ENCODE measurements at regions not wholly inside any gene's neighbourhood (a gene's known extent, or its start where the extent isn't known, plus 50 kb on each side); places are given as distances from the start of the nearest gene placed in this dataset.

GRCh38 chr2:20556756-20557155 lies 94.1 kb downstream of the HS1BP3 start:
- no peak for TF ChIP-seq CTCF (IDR thresholded peaks at IDR 0.05)
- intact Hi-C loops (cut with micrococcal nuclease) = no loop called here

GRCh38 chr2:20557226-20557625 lies 93.7 kb downstream of the HS1BP3 start:
- H3K4me3 ChIP-seq (replicated peaks in 1 of 3; ENCODE audit: low read depth in 2 of 3, low read length in 3 of 3) = no peak overlapping the region
- no peaks in the 10 kb centered on the region for H3K79me2 ChIP-seq (ENCODE audit: insufficient read depth, low read length)
- peaks cover 7 to 8% (median 8%) of the 10 kb centered on the region in 3 donors for H3K27me3 Mint-ChIP-seq (ENCODE audit: low read depth in 3 of 3)
- no peak overlapping the region for H3K27ac ChIP-seq (ENCODE audit: low read depth in 1 of 2, low read length in 2 of 2)
- H3K4me3 Mint-ChIP-seq = peak overlapping the region in 1 of 2 donors; percentile 21
- H3K9me3 ChIP-seq (replicated peaks in 1 of 2; ENCODE audit: control insufficient read depth in 1 of 2, insufficient read depth in 1 of 2, low read length in 2 of 2) = no peaks in the 10 kb centered on the region
- peaks cover 0 to 2% (median 0%) of the 10 kb centered on the region in 7 donors for H3K9me3 Mint-ChIP-seq
- H3K4me2 ChIP-seq (replicated peaks; ENCODE audit: extremely low read depth, low read length, poor library complexity, severe bottlenecking) = no peak overlapping the region
- no peaks in the 10 kb centered on the region for H3K4me1 ChIP-seq (ENCODE audit: control insufficient read depth in 1 of 2, insufficient read depth in 2 of 2, low read length in 2 of 2)
- no peaks in the 10 kb centered on the region for H3K36me3 Mint-ChIP-seq
- intact Hi-C loops (cut with micrococcal nuclease) = no loop called here
- H3K36me3 ChIP-seq (replicated peaks in 1 of 2; ENCODE audit: control insufficient read depth in 1 of 2, insufficient read depth in 2 of 2, low read length in 2 of 2) = no peaks in the 10 kb centered on the region
- no peak overlapping the region for H2AFZ ChIP-seq (ENCODE audit: insufficient read depth, low read depth, low read length, poor library complexity, severe bottlenecking)
- 100% methylated on average over 2 of the region's 4 CpGs for WGBS (ENCODE audit: insufficient coverage)
- no peak overlapping the region for H3K27ac Mint-ChIP-seq
- no peak overlapping the region for H3K9ac ChIP-seq (ENCODE audit: insufficient read depth, low read length, poor library complexity, severe bottlenecking)
- no peaks in the 10 kb centered on the region for H3K27me3 ChIP-seq (ENCODE audit: control insufficient read depth in 2 of 2, insufficient read depth in 2 of 2, low read length in 2 of 2)
- H4K20me1 ChIP-seq (ENCODE audit: insufficient read depth, low read length) = no peaks in the 10 kb centered on the region
- no peak for DNase-seq
- H3K4me1 Mint-ChIP-seq = no peaks in the 10 kb centered on the region
- TF ChIP-seq CTCF (IDR thresholded peaks at IDR 0.05) = no peak

More at GRCh38 chr2:20556756-20557155, 94.1 kb downstream of the HS1BP3 start:
- Histone ChIP-seq H3K4me1 (ENCODE audit: control insufficient read depth in 1 of 2, insufficient read depth in 2 of 2, low read length in 2 of 2) (no peaks in the 10 kb centered on the region), H3K9me3 (replicated peaks in 1 of 2; ENCODE audit: control insufficient read depth in 1 of 2, insufficient read depth in 1 of 2, low read length in 2 of 2) (no peaks in the 10 kb centered on the region), H3K79me2 (ENCODE audit: insufficient read depth, low read length) (no peaks in the 10 kb centered on the region), H3K9ac (ENCODE audit: insufficient read depth, low read length, poor library complexity, severe bottlenecking) (no peak overlapping the region), H4K20me1 (ENCODE audit: insufficient read depth, low read length) (no peaks in the 10 kb centered on the region), H3K27me3 (ENCODE audit: control insufficient read depth in 2 of 2, insufficient read depth in 2 of 2, low read length in 2 of 2) (no peaks in the 10 kb centered on the region), H2AFZ (ENCODE audit: insufficient read depth, low read depth, low read length, poor library complexity, severe bottlenecking) (no peak overlapping the region), H3K36me3 (replicated peaks in 1 of 2; ENCODE audit: control insufficient read depth in 1 of 2, insufficient read depth in 2 of 2, low read length in 2 of 2) (no peaks in the 10 kb centered on the region), H3K27ac (ENCODE audit: low read depth in 1 of 2, low read length in 2 of 2) (no peak overlapping the region), H3K4me2 (replicated peaks; ENCODE audit: extremely low read depth, low read length, poor library complexity, severe bottlenecking) (no peak overlapping the region), H3K4me3 (replicated peaks in 1 of 3; ENCODE audit: low read depth in 2 of 3, low read length in 3 of 3) (no peak overlapping the region)
- no peaks in the 10 kb centered on the region for H3K4me1 Mint-ChIP-seq
- H3K36me3 Mint-ChIP-seq = no peaks in the 10 kb centered on the region
- no CpG with 5 or more reads among the region's 4 CpGs for WGBS (ENCODE audit: insufficient coverage)
- DNase-seq = no peak
- no peak overlapping the region for H3K4me3 Mint-ChIP-seq
- peaks cover 0 to 2% (median 0%) of the 10 kb centered on the region in 7 donors for H3K9me3 Mint-ChIP-seq
- peak overlapping the region in 1 of 7 donors; percentile 38 for H3K27ac Mint-ChIP-seq
- H3K27me3 Mint-ChIP-seq (ENCODE audit: low read depth in 3 of 3) = peaks cover 7 to 8% (median 7%) of the 10 kb centered on the region in 3 donors
